Activated B cell treated with CpG ODN at 0.5 μM for 24 hours (primary cell): ENCODE measurements at regions not wholly inside any gene's neighbourhood (a gene's known extent, or its start where the extent isn't known, plus 50 kb on each side); places are given as distances from the start of the nearest gene placed in this dataset.
"Not testable (repeated sequence)": the region's sequence is repeated elsewhere in the genome, so short reads cannot be mapped to it uniquely, and the experiment has no call there.

Source experiments
- ATAC-seq: fragments of 200-7000 bp; cut with Tn5 transposase; one replicate; pipeline ENCODE4 v1.10.0; 2021; ENCODE audit warnings: low read depth, mild to moderate bottlenecking, moderate library complexity
- CTCF ChIA-PET: fragments of 350-600 bp; sonication (Branson Sonifier 250); formaldehyde crosslinking; loops from one replicate; lab custom pipeline; 2021; ENCODE audit warnings: antibody characterized with exemption; lab: Charles Lee
- POLR2A ChIA-PET: fragments of 350-600 bp; sonication (Branson Sonifier 250); formaldehyde crosslinking; loops from one replicate; lab custom pipeline; 2021; ENCODE audit warnings: antibody characterized with exemption; lab: Charles Lee
- DNase-seq: peaks from one replicate; pipeline ENCODE4 v3.0.0; 2022
- H3K27ac Mint-ChIP-seq: one replicate; pipeline ENCODE4 v1.8.0; 2020; ENCODE audit warnings: mixed read lengths
- H3K27me3 Mint-ChIP-seq: one replicate; pipeline ENCODE4 v1.8.0; 2021; ENCODE audit warnings: mixed read lengths
- H3K36me3 Mint-ChIP-seq: one replicate; pipeline ENCODE4 v1.8.0; 2021; ENCODE audit warnings: low read depth, mixed read lengths
- H3K4me1 Mint-ChIP-seq: one replicate; pipeline ENCODE4 v1.8.0; 2021; ENCODE audit warnings: mixed read lengths
- H3K4me3 Mint-ChIP-seq: one replicate; pipeline ENCODE4 v1.8.0; 2020; ENCODE audit warnings: mild to moderate bottlenecking, mixed read lengths
- H3K9me3 Mint-ChIP-seq: one replicate; pipeline ENCODE4 v1.8.0; 2020; ENCODE audit warnings: mixed read lengths
- CTCF ChIP-seq: fragments of 200-600 bp; IDR thresholded peaks from one replicate; pipeline ENCODE4 v1.8.0; 2022; ENCODE audit warnings: antibody characterized with exemption, mild to moderate bottlenecking
- intact Hi-C: fragments of 100-400 bp; cut with micrococcal nuclease; formaldehyde crosslinking; loops from one replicate; pipeline ENCODE4 v1.15.1; 2024

GRCh38 chrX:69424161-69424560 lies 80.0 kb upstream of the NALF2 start:
- DNase-seq, result no peak
- ATAC-seq, result no peak
- no peak for TF ChIP-seq CTCF
- Mint-ChIP-seq H3K27me3 (no peaks in the 10 kb centered on the region), H3K4me3 (no peak overlapping the region), H3K27ac (no peak overlapping the region), H3K36me3 (no peaks in the 10 kb centered on the region), H3K4me1 (no peaks in the 10 kb centered on the region), H3K9me3 (no peaks in the 10 kb centered on the region)
- CTCF ChIA-PET, result no interaction called here
- intact Hi-C loops, result no loop called here
- POLR2A ChIA-PET, result no interaction called here

GRCh38 chrX:69422208-69422607 lies 81.9 kb upstream of the NALF2 start:
- H3K36me3 Mint-ChIP-seq, ATAC-seq, H3K27ac Mint-ChIP-seq, H3K4me1 Mint-ChIP-seq, H3K4me3 Mint-ChIP-seq, H3K9me3 Mint-ChIP-seq, DNase-seq, intact Hi-C loops, POLR2A ChIA-PET, H3K27me3 Mint-ChIP-seq, CTCF ChIA-PET: not testable (repeated sequence)

GRCh38 chrX:69415698-69416097 lies 88.4 kb upstream of the NALF2 start:
- TF ChIP-seq CTCF, result no peak
- ATAC-seq, result no peak
- H3K4me3 Mint-ChIP-seq, result no peak overlapping the region
- H3K36me3 Mint-ChIP-seq, result no peaks in the 10 kb centered on the region
- H3K9me3 Mint-ChIP-seq, result no peaks in the 10 kb centered on the region
- DNase-seq, result no peak
- H3K27ac Mint-ChIP-seq, result no peak overlapping the region
- H3K27me3 Mint-ChIP-seq, result no peaks in the 10 kb centered on the region
- intact Hi-C loops, result no loop called here
- CTCF ChIA-PET, result no interaction called here
- POLR2A ChIA-PET, result no interaction called here
- no peaks in the 10 kb centered on the region for H3K4me1 Mint-ChIP-seq

GRCh38 chrX:69412661-69413060 lies 91.5 kb upstream of the NALF2 start:
- Mint-ChIP-seq H3K27ac (no peak overlapping the region), H3K4me3 (no peak overlapping the region), H3K4me1 (no peaks in the 10 kb centered on the region), H3K36me3 (no peaks in the 10 kb centered on the region), H3K9me3 (no peaks in the 10 kb centered on the region), H3K27me3 (no peaks in the 10 kb centered on the region)
- POLR2A ChIA-PET, result no interaction called here
- intact Hi-C loops, result no loop called here
- DNase-seq (no peak), ATAC-seq (no peak)
- CTCF ChIA-PET, result no interaction called here
- TF ChIP-seq CTCF, result no peak

GRCh38 chrX:69398881-69399280 lies 105.2 kb upstream of the NALF2 start:
- Mint-ChIP-seq H3K27me3 (no peaks in the 10 kb centered on the region), H3K9me3 (no peaks in the 10 kb centered on the region), H3K27ac (no peak overlapping the region), H3K4me3 (no peak overlapping the region), H3K4me1 (no peaks in the 10 kb centered on the region), H3K36me3 (no peaks in the 10 kb centered on the region)
- ATAC-seq (no peak), DNase-seq (no peak)
- intact Hi-C loops, result no loop called here
- CTCF ChIA-PET, result no interaction called here
- TF ChIP-seq CTCF, result no peak
- POLR2A ChIA-PET, result no interaction called here

GRCh38 chrX:69396916-69397315 lies 107.2 kb upstream of the NALF2 start:
- H3K4me3 Mint-ChIP-seq, result no peak overlapping the region
- no peak overlapping the region for H3K27ac Mint-ChIP-seq
- no peaks in the 10 kb centered on the region for H3K9me3 Mint-ChIP-seq
- H3K27me3 Mint-ChIP-seq, result no peaks in the 10 kb centered on the region
- H3K36me3 Mint-ChIP-seq, result no peaks in the 10 kb centered on the region
- ChIA-PET POLR2A (no interaction called here), CTCF (no interaction called here)
- no peaks in the 10 kb centered on the region for H3K4me1 Mint-ChIP-seq
- intact Hi-C loops, result no loop called here
- DNase-seq (no peak), ATAC-seq (no peak)
- TF ChIP-seq CTCF, result no peak
